AG09319 (cell line): ENCODE measurements at regions not wholly inside any gene's neighbourhood (a gene's known extent, or its start where the extent isn't known, plus 50 kb on each side); places are given as distances from the start of the nearest gene placed in this dataset.

Experiments
- DNase-seq: peaks from one replicate; pipeline ENCODE4 v3.0.0-alpha.2; 2010; ENCODE audit warnings: low read depth; ENCODE audit errors: extremely low read depth
- TF ChIP-seq, protein P1 (sequence below): IDR thresholded peaks from 2 replicates; pipeline ENCODE4 v1.5.1; 2011; ENCODE audit warnings: low read depth, mild to moderate bottlenecking, inconsistent platforms, low read length, moderate library complexity

DNA sequence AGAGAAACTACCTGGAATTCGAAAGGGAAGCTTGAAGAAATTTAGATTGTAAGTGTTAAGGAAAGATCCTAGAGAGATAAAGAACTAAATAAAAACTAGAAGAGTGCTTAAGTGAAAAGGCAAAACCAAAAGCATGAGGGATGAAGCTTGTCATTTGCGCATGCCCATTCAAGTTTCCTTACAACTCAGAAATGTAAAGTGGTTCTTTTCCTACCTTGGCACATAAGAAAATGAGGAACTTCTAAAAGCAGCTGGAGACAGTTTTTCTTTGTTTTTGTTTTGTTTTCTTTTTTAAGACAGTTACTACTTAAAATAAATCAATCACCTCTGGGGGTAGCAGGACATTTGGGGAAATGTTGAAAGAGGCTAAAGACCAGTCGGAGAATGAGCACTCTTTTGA lies 1304.4 kb upstream of the PCDH7 start:
- DNase-seq, result no peak
- TF ChIP-seq, protein P1, sequence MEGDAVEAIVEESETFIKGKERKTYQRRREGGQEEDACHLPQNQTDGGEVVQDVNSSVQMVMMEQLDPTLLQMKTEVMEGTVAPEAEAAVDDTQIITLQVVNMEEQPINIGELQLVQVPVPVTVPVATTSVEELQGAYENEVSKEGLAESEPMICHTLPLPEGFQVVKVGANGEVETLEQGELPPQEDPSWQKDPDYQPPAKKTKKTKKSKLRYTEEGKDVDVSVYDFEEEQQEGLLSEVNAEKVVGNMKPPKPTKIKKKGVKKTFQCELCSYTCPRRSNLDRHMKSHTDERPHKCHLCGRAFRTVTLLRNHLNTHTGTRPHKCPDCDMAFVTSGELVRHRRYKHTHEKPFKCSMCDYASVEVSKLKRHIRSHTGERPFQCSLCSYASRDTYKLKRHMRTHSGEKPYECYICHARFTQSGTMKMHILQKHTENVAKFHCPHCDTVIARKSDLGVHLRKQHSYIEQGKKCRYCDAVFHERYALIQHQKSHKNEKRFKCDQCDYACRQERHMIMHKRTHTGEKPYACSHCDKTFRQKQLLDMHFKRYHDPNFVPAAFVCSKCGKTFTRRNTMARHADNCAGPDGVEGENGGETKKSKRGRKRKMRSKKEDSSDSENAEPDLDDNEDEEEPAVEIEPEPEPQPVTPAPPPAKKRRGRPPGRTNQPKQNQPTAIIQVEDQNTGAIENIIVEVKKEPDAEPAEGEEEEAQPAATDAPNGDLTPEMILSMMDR, result no peak

DNA sequence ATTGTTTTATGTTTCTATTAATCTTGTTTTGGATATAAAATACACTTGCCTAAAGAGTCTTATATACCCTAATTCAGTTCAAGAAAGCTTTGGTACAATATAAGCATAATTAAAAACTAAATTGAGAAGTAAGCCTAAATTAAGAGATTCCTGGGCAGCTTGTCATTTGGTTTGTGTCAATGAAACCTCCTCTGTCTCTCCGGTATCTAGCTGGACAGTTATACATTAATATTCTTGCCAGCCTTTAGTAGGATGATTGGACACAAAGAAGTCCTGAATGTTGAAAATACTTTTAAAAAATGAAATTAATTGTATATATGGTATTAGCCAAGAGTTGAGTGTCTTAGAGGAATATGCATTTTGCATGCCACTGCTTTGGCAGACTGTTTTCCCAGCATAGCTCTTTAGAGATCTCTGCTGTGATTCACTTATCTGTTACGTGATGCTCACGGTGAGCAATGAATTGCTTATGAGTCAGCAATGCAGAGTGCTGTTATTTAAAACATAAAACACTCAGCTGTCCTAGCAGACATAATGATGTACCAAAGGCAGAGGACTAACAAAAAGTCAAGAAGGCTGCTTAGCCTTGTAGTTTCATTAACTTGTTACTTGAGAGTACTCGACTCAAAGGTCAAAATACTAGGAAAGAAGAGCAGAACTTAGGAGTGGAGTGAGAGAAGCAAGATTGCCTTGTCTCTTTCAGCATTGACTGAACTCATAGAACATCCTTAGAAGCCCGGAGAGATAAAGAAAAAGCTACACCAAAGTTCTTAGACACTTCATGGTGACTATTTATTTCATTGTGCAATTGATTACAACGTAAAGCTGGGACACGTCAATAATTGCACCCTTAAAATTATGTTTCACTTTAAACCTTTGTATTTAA lies 1296.1 kb upstream of the PCDH7 start:
- DNase-seq, result no peak
- TF ChIP-seq, protein P1, result no peak

DNA sequence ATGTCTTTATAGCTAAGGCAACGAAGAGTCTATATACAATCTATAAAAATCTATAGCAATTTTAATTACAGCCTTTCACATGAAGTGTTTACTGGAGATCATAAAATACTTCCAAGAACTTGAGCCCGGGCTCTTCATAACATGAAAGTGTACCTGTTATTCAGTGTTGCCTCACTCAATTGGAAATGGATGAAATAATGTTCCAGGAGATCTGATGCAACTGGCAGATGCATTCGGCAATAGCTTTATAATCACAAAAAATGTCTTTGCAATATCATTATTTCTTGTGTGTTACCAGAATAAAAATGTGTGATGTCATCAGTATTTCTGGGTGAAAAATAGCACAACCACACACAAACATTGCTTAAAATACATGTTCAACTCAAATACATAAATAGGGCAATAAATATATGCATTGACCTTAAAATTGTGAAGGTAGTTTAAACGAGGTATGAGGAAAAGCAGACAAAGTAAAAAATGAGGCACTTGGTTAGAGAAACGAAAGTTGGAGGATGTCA lies 1266.8 kb upstream of the PCDH7 start:
- DNase-seq, result no peak
- TF ChIP-seq, protein P1, result no peak

DNA sequence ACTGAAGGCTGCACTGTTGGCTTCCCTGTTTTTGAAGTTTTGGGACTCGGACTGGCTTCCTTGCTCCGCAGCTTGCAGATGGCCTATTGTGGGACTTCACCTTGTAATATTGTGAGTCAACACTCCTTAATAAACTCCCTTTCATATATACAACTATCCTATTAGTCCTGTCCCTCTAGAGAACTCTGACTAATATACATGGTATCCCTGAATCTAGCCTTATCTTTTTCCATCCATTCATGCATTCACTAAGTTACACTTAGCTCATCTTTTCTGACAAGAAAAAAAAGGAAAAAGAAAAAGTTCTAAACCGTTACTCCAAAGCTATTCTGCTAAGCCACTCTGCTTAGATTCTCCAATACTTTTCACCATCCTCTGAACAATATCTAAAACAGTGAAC lies 1260.2 kb upstream of the PCDH7 start:
- TF ChIP-seq, protein P1, result no peak
- no peak for DNase-seq

DNA sequence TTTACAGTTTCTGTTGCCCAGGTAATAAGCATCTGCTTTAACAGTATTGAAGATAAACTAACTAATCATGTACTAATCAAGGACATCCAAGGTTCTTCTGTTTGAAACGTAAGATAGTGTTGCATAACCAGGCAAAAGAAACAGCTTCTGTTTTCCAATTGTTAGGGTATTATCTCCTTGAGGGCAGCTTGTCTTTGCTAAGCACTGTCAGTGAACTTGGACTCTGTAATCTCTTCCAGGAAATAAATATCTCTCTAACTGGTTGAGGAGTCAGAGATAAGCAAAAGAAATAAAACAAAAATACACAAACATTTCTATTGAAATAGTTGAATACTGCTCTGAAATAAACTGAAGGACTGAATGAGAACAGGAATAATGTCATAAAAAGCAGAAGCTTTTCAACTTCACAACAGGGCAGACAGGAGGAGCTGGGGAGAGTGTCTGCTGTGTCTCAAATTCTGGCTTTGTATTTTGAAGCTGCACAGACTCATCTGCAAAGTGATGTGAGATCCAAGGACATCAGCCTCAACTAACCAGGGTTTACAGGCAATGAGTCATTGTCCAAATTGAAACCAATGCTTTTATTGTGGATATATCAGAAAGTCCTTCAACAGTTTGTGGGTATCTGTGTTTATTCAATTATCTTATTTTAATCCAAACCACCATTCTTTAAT lies 1253.0 kb upstream of the PCDH7 start:
- DNase-seq, result no peak
- TF ChIP-seq, protein P1, result no peak
